H1 (cell line): ENCODE measurements at regions not wholly inside any gene's neighbourhood (a gene's known extent, or its start where the extent isn't known, plus 50 kb on each side); places are given as distances from the start of the nearest gene placed in this dataset.

Experiments used
- CTCF ChIA-PET: fragments of 300-600 bp; sonication (Branson Sonifier 250); formaldehyde crosslinking; loops from one replicate; lab custom pipeline; 2021; ENCODE audit not compliant: partially characterized antibody; lab: Charles Lee
- POLR2A ChIA-PET: fragments of 300-600 bp; sonication (Branson Sonifier 250); formaldehyde crosslinking; loops from one replicate; lab custom pipeline; 2021; ENCODE audit warnings: inconsistent platforms; ENCODE audit not compliant: partially characterized antibody; lab: Charles Lee
- DNase-seq, 2 experiments: peaks; one replicate each; pipeline versions ENCODE4 v3.0.0 to v3.0.0-alpha.2; 2010 to 2022; ENCODE audit warnings: low spot score in 2 of 2, low read depth in 1 of 2, mixed read lengths in 1 of 2
- FAIRE-seq: peaks from 2 replicates; lab custom pipeline; 2011; peaks lifted over from hg19 to GRCh38; lab: Jason Lieb, UNC
- H2AFZ ChIP-seq: 2 replicates; pipeline ENCODE4 v1.8.1; 2012; ENCODE audit warnings: low read length, inconsistent platforms
- H2AK5ac ChIP-seq: 2 replicates; pipeline ENCODE4 v1.6.1; 2013; ENCODE audit warnings: low read depth, low read length
- H2BK120ac ChIP-seq: replicated peaks from 2 replicates; pipeline ENCODE3; 2013; ENCODE audit warnings: low read depth, low read length, inconsistent platforms
- H2BK12ac ChIP-seq: 2 replicates; pipeline ENCODE4 v1.6.1; 2013; ENCODE audit warnings: low read depth, low read length
- H2BK15ac ChIP-seq: 2 replicates; pipeline ENCODE4 v1.6.1; 2013; ENCODE audit warnings: low read length
- H2BK20ac ChIP-seq: 2 replicates; pipeline ENCODE4 v1.6.1; 2013; ENCODE audit warnings: low read length
- H2BK5ac ChIP-seq: 2 replicates; pipeline ENCODE4 v1.6.1; 2013; ENCODE audit warnings: low read depth, low read length
- H3K14ac ChIP-seq: 2 replicates; pipeline ENCODE4 v1.6.1; 2013; ENCODE audit warnings: inconsistent platforms; ENCODE audit not compliant: insufficient read length
- H3K18ac ChIP-seq: 2 replicates; pipeline ENCODE4 v1.6.1; 2013; ENCODE audit warnings: low read length; ENCODE audit errors: extremely low read depth
- H3K23ac ChIP-seq: 2 replicates; pipeline ENCODE4 v1.6.1; 2013; ENCODE audit warnings: inconsistent platforms; ENCODE audit not compliant: insufficient read length
- H3K23me2 ChIP-seq: 2 replicates; pipeline ENCODE4 v1.6.1; 2013; ENCODE audit warnings: low read depth, low read length
- H3K27ac ChIP-seq: 2 replicates; pipeline ENCODE4 v1.6.1; 2011; ENCODE audit warnings: low read depth, low read length, inconsistent platforms
- H3K27me3 ChIP-seq, 4 experiments: replicated peaks in 1 of 4; 1 replicate in 1 of 4; 2 replicates in 3 of 4; pipeline versions ENCODE4 v1.6.1 to v1.8.1; 2011 to 2013; ENCODE audit warnings: low read length in 3 of 4, mild to moderate bottlenecking in 3 of 4, inconsistent platforms in 2 of 4, mixed read lengths in 2 of 4, moderate library complexity in 1 of 4; ENCODE audit not compliant: control insufficient read depth in 3 of 4, insufficient read depth in 3 of 4; ENCODE audit errors: extremely low read depth in 1 of 4
- H3K36me3 ChIP-seq, 4 experiments: 2 replicates each; pipeline versions ENCODE4 v1.6.1 to v1.8.1; 2011 to 2013; ENCODE audit warnings: mild to moderate bottlenecking in 4 of 4, low read length in 3 of 4, moderate library complexity in 2 of 4, control low read depth in 1 of 4, inconsistent platforms in 1 of 4; ENCODE audit not compliant: insufficient read depth in 4 of 4, control insufficient read depth in 2 of 4
- H3K4ac ChIP-seq: replicated peaks from 2 replicates; pipeline ENCODE3; 2013; ENCODE audit warnings: low read length, low read depth, mixed read lengths, inconsistent platforms; ENCODE audit not compliant: insufficient read length
- H3K4me1 ChIP-seq, 4 experiments: replicated peaks in 1 of 4; 1 replicate in 1 of 4; 2 replicates in 3 of 4; pipeline versions ENCODE4 v1.6.1 to v1.8.1; 2011 to 2013; ENCODE audit warnings: low read length in 3 of 4, inconsistent platforms in 2 of 4, mixed read lengths in 1 of 4; ENCODE audit not compliant: insufficient read depth in 4 of 4, control insufficient read depth in 3 of 4
- H3K4me2 ChIP-seq, 2 experiments: 2 replicates each; pipeline versions ENCODE4 v1.6.1 to v1.8.1; 2011 to 2013; ENCODE audit warnings: low read depth in 2 of 2, low read length in 2 of 2, control low read depth in 1 of 2, inconsistent platforms in 1 of 2, mild to moderate bottlenecking in 1 of 2; ENCODE audit not compliant: insufficient read depth in 1 of 2
- H3K4me3 ChIP-seq, 4 experiments: fragments of 200-600, 300-600 bp in 1 of 4; sonication (generic), shearing (Covaris generic), sonication (Bioruptor Twin) in 1 of 4; 2 replicates each; pipeline versions ENCODE4 v1.5.1 to v1.8.1; 2011 to 2016; ENCODE audit warnings: low read length in 4 of 4, low read depth in 3 of 4, control low read depth in 2 of 4, inconsistent platforms in 2 of 4, mild to moderate bottlenecking in 2 of 4, mixed read lengths in 1 of 4, moderate library complexity in 1 of 4; ENCODE audit not compliant: insufficient read depth in 2 of 4; ENCODE audit errors: extremely low read depth in 1 of 4
- H3K56ac ChIP-seq: replicated peaks from 2 replicates; pipeline ENCODE3; 2013; ENCODE audit warnings: low read depth, mild to moderate bottlenecking, mixed read lengths, low read length, inconsistent platforms; ENCODE audit not compliant: insufficient read length
- H3K79me1 ChIP-seq: 2 replicates; pipeline ENCODE4 v1.6.1; 2013; ENCODE audit warnings: low read depth, low read length, control low read depth
- H3K79me2 ChIP-seq, 2 experiments: 2 replicates each; pipeline versions ENCODE4 v1.6.1 to v1.8.1; 2012 to 2013; ENCODE audit warnings: low read length in 2 of 2, mild to moderate bottlenecking in 2 of 2, inconsistent platforms in 1 of 2; ENCODE audit not compliant: insufficient read depth in 2 of 2, control insufficient read depth in 1 of 2
- H3K9ac ChIP-seq, 4 experiments: replicated peaks in 1 of 4; 1 replicate in 1 of 4; 2 replicates in 3 of 4; pipeline versions ENCODE4 v1.6.1 to v1.8.1; 2011 to 2013; ENCODE audit warnings: low read depth in 3 of 4, low read length in 3 of 4, control low read depth in 2 of 4, mild to moderate bottlenecking in 2 of 4, moderate library complexity in 2 of 4, inconsistent platforms in 1 of 4; ENCODE audit errors: extremely low read depth in 1 of 4
- H3K9me3 ChIP-seq, 2 experiments: 2 replicates each; pipeline versions ENCODE4 v1.6.1 to v1.8.1; 2012 to 2013; ENCODE audit warnings: mild to moderate bottlenecking in 2 of 2, moderate library complexity in 2 of 2, control low read depth in 1 of 2, inconsistent platforms in 1 of 2, low read depth in 1 of 2, low read length in 1 of 2, mixed read lengths in 1 of 2; ENCODE audit not compliant: insufficient read depth in 2 of 2
- H4K20me1 ChIP-seq, 2 experiments: replicated peaks in 1 of 2; 2 replicates each; pipeline versions ENCODE3 to v1.8.1; 2011 to 2013; ENCODE audit warnings: inconsistent platforms in 2 of 2, low read length in 2 of 2, mild to moderate bottlenecking in 1 of 2; ENCODE audit not compliant: insufficient read depth in 2 of 2, control insufficient read depth in 1 of 2
- H4K5ac ChIP-seq: 2 replicates; pipeline ENCODE4 v1.6.1; 2013; ENCODE audit warnings: low read length, low read depth, mixed read lengths, inconsistent platforms; ENCODE audit not compliant: insufficient read length
- H4K8ac ChIP-seq: 2 replicates; pipeline ENCODE4 v1.8.0; 2013; ENCODE audit warnings: mild to moderate bottlenecking, moderate library complexity, low read length, inconsistent platforms; ENCODE audit not compliant: insufficient read depth; ENCODE audit errors: extremely low read depth
- H4K91ac ChIP-seq: replicated peaks from 2 replicates; pipeline ENCODE3; 2013; ENCODE audit warnings: low read length, mixed read lengths, inconsistent platforms; ENCODE audit not compliant: insufficient read length
- ASH2L ChIP-seq: fragments of 200-600, 300-600 bp; sonication (generic); IDR thresholded peaks from one replicate; pipeline ENCODE4 v1.7.1; 2017; ENCODE audit warnings: low read length
- ATF3 ChIP-seq: IDR thresholded peaks from 2 replicates; pipeline ENCODE4 v1.6.1; 2011; ENCODE audit warnings: low read depth, mild to moderate bottlenecking, low read length; ENCODE audit not compliant: insufficient read depth
- BRCA1 ChIP-seq: IDR thresholded peaks from 2 replicates; pipeline ENCODE4 v1.6.1; 2012; ENCODE audit warnings: low read depth, low read length, improper control_type of control experiment
- CEBPB ChIP-seq: IDR thresholded peaks from 2 replicates; pipeline ENCODE4 v1.6.1; 2012; ENCODE audit warnings: low read depth, low read length
- E2F6 ChIP-seq: IDR thresholded peaks from 2 replicates; pipeline ENCODE4 v1.6.1; 2012; ENCODE audit warnings: inconsistent platforms
- EZH2 ChIP-seq: fragments of 200-600 bp; sonication (generic); IDR thresholded peaks from 2 replicates; pipeline ENCODE4 v1.7.1; 2012; ENCODE audit warnings: low read depth, mild to moderate bottlenecking, moderate library complexity, low read length, inconsistent platforms; ENCODE audit not compliant: severe bottlenecking
- GABPA ChIP-seq: IDR thresholded peaks from 2 replicates; pipeline ENCODE4 v1.6.1; 2011; ENCODE audit warnings: mild to moderate bottlenecking, low read length, moderate library complexity, borderline replicate concordance; ENCODE audit not compliant: insufficient read depth
- MAX ChIP-seq: IDR thresholded peaks from 2 replicates; pipeline ENCODE4 v1.6.1; 2012; ENCODE audit warnings: inconsistent platforms
- POLR2AphosphoS5 ChIP-seq: IDR thresholded peaks from 2 replicates; pipeline ENCODE4 v1.6.1; 2011; ENCODE audit warnings: low read depth, low read length
- SIN3A ChIP-seq, 2 experiments: IDR thresholded peaks in 1 of 2; conservative IDR thresholded peaks in 1 of 2; 2 replicates each; pipeline ENCODE4 v1.6.1; 2011 to 2012; ENCODE audit warnings: low read length in 2 of 2, improper control_type of control experiment in 1 of 2, low read depth in 1 of 2, mild to moderate bottlenecking in 1 of 2
- SP2 ChIP-seq: IDR thresholded peaks from 2 replicates; pipeline ENCODE4 v1.6.1; 2012; ENCODE audit warnings: mild to moderate bottlenecking, low read length, inconsistent platforms
- TBP ChIP-seq: IDR thresholded peaks from 2 replicates; pipeline ENCODE4 v1.6.1; 2011; ENCODE audit warnings: low read depth, low read length, improper control_type of control experiment
- TEAD4 ChIP-seq: IDR thresholded peaks from 2 replicates; pipeline ENCODE4 v1.6.1; 2012; ENCODE audit warnings: low read depth, low read length, inconsistent platforms, mixed read lengths
- YY1 ChIP-seq: IDR thresholded peaks from 2 replicates; pipeline ENCODE4 v1.6.1; 2011; ENCODE audit warnings: low read depth, mild to moderate bottlenecking, low read length
- WGBS, 2 experiments: shearing (Covaris generic) in 1 of 2; methylation state at CpG; one replicate each; pipeline versions ENCODE4 v1.1.6 to v1.1.7; 2013 to 2015; ENCODE audit warnings: low lambda C conversion rate in 2 of 2, mixed read lengths in 2 of 2, inconsistent platforms in 1 of 2, low coverage in 1 of 2, missing lambda C conversion rate in 1 of 2; ENCODE audit not compliant: insufficient replicate concordance in 2 of 2, insufficient coverage in 1 of 2, insufficient read length in 1 of 2; ENCODE audit errors: extremely low coverage in 1 of 2, missing lambda C conversion rate in 1 of 2; 5-methylcytosine and 5-hydroxymethylcytosine counted together

GRCh38 chr4:180940680-180941079 is 1302.5 kb upstream of the TENM3 start:
- Histone ChIP-seq H3K27ac (no peak overlapping the region), H3K18ac (no peak overlapping the region), H4K91ac (no peak overlapping the region), H3K4me1 (no peaks in the 10 kb centered on the region), H2BK120ac (no peak overlapping the region), H3K27me3 (no peaks in the 10 kb centered on the region), H3K14ac (no peak overlapping the region), H2BK5ac (no peak overlapping the region), H2BK12ac (no peak overlapping the region), H3K4ac (no peak overlapping the region), H3K23me2 (0 out of 2 replicates have a peak, but pooled peaks cover 1% of the 10 kb centered on the region), H3K9me3 (no peaks in the 10 kb centered on the region), H3K36me3 (no peaks in the 10 kb centered on the region), H3K56ac (no peak overlapping the region), H3K79me2 (no peaks in the 10 kb centered on the region), H3K4me2 (no peak overlapping the region), H2AK5ac (no peak overlapping the region), H3K9ac (no peak overlapping the region), H4K20me1 (no peaks in the 10 kb centered on the region), H3K4me3 (no peak overlapping the region), H2AFZ (no peak overlapping the region), H4K5ac (no peak overlapping the region), H3K79me1 (no peaks in the 10 kb centered on the region), H2BK20ac (no peak overlapping the region), H3K23ac (no peak overlapping the region), H4K8ac (no peak overlapping the region), H2BK15ac (no peak overlapping the region)
- DNase-seq (no peak), FAIRE-seq (no peak)
- WGBS, 2 experiments, result 90% methylated on average over 1 of the region's 1 CpG; no CpG with 5 or more reads in 1 of the 2 experiments
- ChIA-PET CTCF (interaction anchor here (1.1 to 2.8 kb wide), 2 partner anchors 13 to 98 kb away, joined by 3 to 17 read pairs; no protein-coding TSS in a partner anchor), POLR2A (no interaction called here)
- TF ChIP-seq POLR2AphosphoS5 (no peak), ATF3 (no peak), MAX (no peak), CEBPB (no peak), E2F6 (no peak), GABPA (no peak), YY1 (no peak), SP2 (no peak), ASH2L (no peak), EZH2 (no peak), TBP (no peak), TEAD4 (no peak), BRCA1 (no peak), SIN3A (conservative IDR thresholded peaks at IDR 0.05 in 1 of 2, IDR thresholded peaks at IDR 0.05 in 1 of 2; ENCODE audit: low read depth in 1 of 2, low read length in 2 of 2) (no peak)
